ENCODE measurements at regions not wholly inside any gene's neighbourhood (a gene's known extent, or its start where the extent isn't known, plus 50 kb on each side); places are given as distances from the start of the nearest gene placed in this dataset.

GRCh38 chr7:115146148-115146547 is 224.3 kb downstream of the MDFIC start:
- no peak for TF ChIP-seq CTCF (conservative IDR thresholded peaks at IDR 0.05; ENCODE audit: low read depth, low read length)
- no peak for TF ChIP-seq EZH2 (IDR thresholded peaks at IDR 0.05; ENCODE audit: borderline replicate concordance, low read depth, low read length, poor library complexity, severe bottlenecking)

All from A673 (cell line).